ENCODE measurements at regions not wholly inside any gene's neighbourhood (a gene's known extent, or its start where the extent isn't known, plus 50 kb on each side); places are given as distances from the start of the nearest gene placed in this dataset.

GRCh38 chr14:42565556-42565955 is 958.9 kb downstream of the LRFN5 start:
- no peak for TF ChIP-seq CTCF (IDR thresholded peaks at IDR 0.05; ENCODE audit: insufficient read depth, low read length, missing control alignments)
- no peak overlapping the region for H3K4me3 ChIP-seq (ENCODE audit: low read depth, low read length)
- ChIA-PET POLR2A (no interaction called here), CTCF (no interaction called here)
- DNase-seq (ENCODE audit: low read depth, low spot score): no peak

- TF ChIP-seq CTCF (IDR thresholded peaks at IDR 0.05; ENCODE audit: insufficient read depth, low read length, missing control alignments): no peak
- ChIA-PET CTCF (no interaction called here), POLR2A (no interaction called here)
- H3K4me3 ChIP-seq (ENCODE audit: low read depth, low read length): no peak overlapping the region
- DNase-seq (ENCODE audit: low read depth, low spot score): no peak
Observed at GRCh38 chr14:42563313-42563712, 956.6 kb downstream of the LRFN5 start.

- TF ChIP-seq CTCF (IDR thresholded peaks at IDR 0.05; ENCODE audit: insufficient read depth, low read length, missing control alignments): no peak
- ChIA-PET CTCF (no interaction called here), POLR2A (no interaction called here)
- H3K4me3 ChIP-seq (ENCODE audit: low read depth, low read length): no peak overlapping the region
- DNase-seq (ENCODE audit: low read depth, low spot score): no peak
Observed at GRCh38 chr14:42556551-42556950, 949.9 kb downstream of the LRFN5 start.

- H3K4me3 ChIP-seq (ENCODE audit: low read depth, low read length): no peak overlapping the region
- no peak for TF ChIP-seq CTCF (IDR thresholded peaks at IDR 0.05; ENCODE audit: insufficient read depth, low read length, missing control alignments)
- DNase-seq (ENCODE audit: low read depth, low spot score): no peak
- POLR2A ChIA-PET: no interaction called here
- CTCF ChIA-PET: no interaction called here
Observed at GRCh38 chr14:42555365-42555764, 948.7 kb downstream of the LRFN5 start.

- TF ChIP-seq CTCF (IDR thresholded peaks at IDR 0.05; ENCODE audit: insufficient read depth, low read length, missing control alignments): no peak
- H3K4me3 ChIP-seq (ENCODE audit: low read depth, low read length): no peak overlapping the region
- ChIA-PET POLR2A (no interaction called here), CTCF (no interaction called here)
- DNase-seq (ENCODE audit: low read depth, low spot score): no peak
Observed at GRCh38 chr14:42554091-42554490, 947.4 kb downstream of the LRFN5 start.

- no peak overlapping the region for H3K4me3 ChIP-seq (ENCODE audit: low read depth, low read length)
- ChIA-PET POLR2A (no interaction called here), CTCF (no interaction called here)
- TF ChIP-seq CTCF (IDR thresholded peaks at IDR 0.05; ENCODE audit: insufficient read depth, low read length, missing control alignments): no peak
- DNase-seq (ENCODE audit: low read depth, low spot score): no peak
Observed at GRCh38 chr14:42550310-42550709, 943.6 kb downstream of the LRFN5 start.
